NB4 (cell line): ENCODE measurements at regions not wholly inside any gene's neighbourhood (a gene's known extent, or its start where the extent isn't known, plus 50 kb on each side); places are given as distances from the start of the nearest gene placed in this dataset.
A peak's percentile ranks its signal among the peaks of the same experiment; 100 is the strongest.

Source experiments
- CTCF ChIP-seq: IDR thresholded peaks from one replicate; pipeline ENCODE4 v1.5.1; 2012; ENCODE audit warnings: low read depth, low read length
- MAX ChIP-seq: IDR thresholded peaks from 2 replicates; pipeline ENCODE4 v1.6.1; 2011; ENCODE audit warnings: low read depth, low read length
- POLR2A ChIP-seq: IDR thresholded peaks from 2 replicates; pipeline ENCODE4 v1.6.1; 2011; ENCODE audit warnings: mild to moderate bottlenecking; ENCODE audit not compliant: insufficient read length; ENCODE audit errors: extremely low read depth

GRCh38 chr7:153381275-153382040 lies 621.9 kb downstream of the ACTR3B start:
- peak; percentile 99 for TF ChIP-seq CTCF
- TF ChIP-seq MAX = no peak
- no peak for TF ChIP-seq POLR2A
